IPS DF 6.9 (cell line): ENCODE measurements at regions not wholly inside any gene's neighbourhood (a gene's known extent, or its start where the extent isn't known, plus 50 kb on each side); places are given as distances from the start of the nearest gene placed in this dataset.

Experiments
- DNase-seq: peaks from one replicate; pipeline ENCODE4 v3.0.0-alpha.2; 2013; ENCODE audit warnings: low read depth, low spot score
- H3K27ac ChIP-seq: one replicate; pipeline ENCODE4 v1.5.1; 2013; ENCODE audit warnings: low read length, control low read depth
- H3K27me3 ChIP-seq: 2 replicates; pipeline ENCODE4 v1.6.1; 2013; ENCODE audit warnings: mild to moderate bottlenecking, low read length; ENCODE audit not compliant: control insufficient read depth, insufficient read depth
- H3K36me3 ChIP-seq: 2 replicates; pipeline ENCODE4 v1.6.1; 2013; ENCODE audit warnings: low read length; ENCODE audit not compliant: control insufficient read depth, insufficient read depth
- H3K4me1 ChIP-seq: 2 replicates; pipeline ENCODE4 v1.6.1; 2013; ENCODE audit warnings: low read length; ENCODE audit not compliant: control insufficient read depth, insufficient read depth
- H3K4me3 ChIP-seq: 2 replicates; pipeline ENCODE4 v1.5.1; 2013; ENCODE audit warnings: mild to moderate bottlenecking, low read length
- H3K9me3 ChIP-seq: 2 replicates; pipeline ENCODE4 v1.6.1; 2013; ENCODE audit warnings: low read length, inconsistent platforms; ENCODE audit not compliant: control insufficient read depth, insufficient read depth
- WGBS: extraction: QIAGEN DNeasy Blood & Tissue Kit; methylation state at CpG from one replicate; pipeline ENCODE4 v1.1.7; 2013; ENCODE audit warnings: mixed read lengths, missing lambda C conversion rate; ENCODE audit not compliant: insufficient read length, insufficient coverage; 5-methylcytosine and 5-hydroxymethylcytosine counted together

DNA sequence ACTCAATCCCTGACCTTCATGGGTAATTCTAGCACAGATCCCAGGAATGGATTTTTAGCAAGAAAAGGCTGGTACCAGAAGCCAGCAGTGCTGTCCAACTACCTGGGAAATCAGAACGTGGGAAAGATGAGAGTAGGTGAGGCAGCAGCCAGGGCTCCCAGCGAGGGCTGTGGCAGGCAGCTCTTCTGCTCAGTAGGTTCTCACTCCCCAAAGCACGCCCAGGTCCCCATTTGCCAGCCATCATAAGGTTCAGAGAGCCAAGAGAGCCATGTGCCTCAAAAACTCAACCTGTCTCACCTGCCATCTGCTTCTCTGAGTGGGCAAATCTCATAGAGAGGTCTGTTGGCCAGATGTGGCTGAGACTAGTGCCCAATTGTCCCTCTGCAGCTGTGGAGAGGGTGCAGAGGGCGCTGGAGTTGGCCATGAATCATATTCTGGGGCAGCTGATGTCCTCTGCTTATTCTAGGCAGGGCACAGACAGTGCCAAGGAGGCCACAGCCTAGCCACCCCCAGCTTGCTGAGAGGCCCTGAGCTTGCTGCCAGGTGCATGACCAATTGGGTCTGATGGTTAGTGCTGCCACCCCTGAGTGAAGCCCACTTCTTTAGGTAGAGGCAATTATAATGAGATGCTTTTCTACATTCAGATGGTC lies 81.7 kb upstream of the GATB start:
- H3K27ac ChIP-seq = no peak overlapping the region
- DNase-seq = no peak
- no peaks in the 10 kb centered on the region for H3K27me3 ChIP-seq
- H3K4me1 ChIP-seq = no peaks in the 10 kb centered on the region
- H3K36me3 ChIP-seq = no peaks in the 10 kb centered on the region; the same call in 1 of the 2 replicates
- H3K4me3 ChIP-seq = no peak overlapping the region
- H3K9me3 ChIP-seq = no peaks in the 10 kb centered on the region
- WGBS = no CpG with 5 or more reads among the region's 4 CpGs

DNA sequence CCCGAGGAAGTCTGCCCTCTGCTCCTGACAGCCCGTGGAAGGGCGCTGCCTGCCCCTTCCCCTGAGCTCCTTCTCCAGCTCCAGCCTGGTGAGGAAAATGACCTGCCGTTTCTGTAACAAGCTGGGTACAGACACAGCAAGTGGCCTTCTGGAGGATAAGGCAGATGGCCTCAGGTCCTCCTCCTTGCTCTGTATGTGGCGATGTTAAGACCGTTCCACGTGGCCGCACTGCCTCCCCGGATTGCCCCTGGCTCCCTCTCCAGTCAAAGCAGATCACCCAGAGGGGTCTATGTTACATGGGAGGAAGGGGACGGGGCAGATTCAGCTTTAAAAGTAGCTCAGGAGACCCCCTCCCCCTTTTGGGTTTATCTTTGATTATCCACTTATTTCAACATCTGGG lies 80.3 kb upstream of the GATB start:
- H3K27me3 ChIP-seq = no peaks in the 10 kb centered on the region
- no peaks in the 10 kb centered on the region for H3K4me1 ChIP-seq
- DNase-seq = no peak
- H3K27ac ChIP-seq = no peak overlapping the region
- H3K9me3 ChIP-seq = no peaks in the 10 kb centered on the region
- no CpG with 5 or more reads among the region's 10 CpGs for WGBS
- H3K4me3 ChIP-seq = no peak overlapping the region
- H3K36me3 ChIP-seq = no peaks in the 10 kb centered on the region; the same call in 1 of the 2 replicates

DNA sequence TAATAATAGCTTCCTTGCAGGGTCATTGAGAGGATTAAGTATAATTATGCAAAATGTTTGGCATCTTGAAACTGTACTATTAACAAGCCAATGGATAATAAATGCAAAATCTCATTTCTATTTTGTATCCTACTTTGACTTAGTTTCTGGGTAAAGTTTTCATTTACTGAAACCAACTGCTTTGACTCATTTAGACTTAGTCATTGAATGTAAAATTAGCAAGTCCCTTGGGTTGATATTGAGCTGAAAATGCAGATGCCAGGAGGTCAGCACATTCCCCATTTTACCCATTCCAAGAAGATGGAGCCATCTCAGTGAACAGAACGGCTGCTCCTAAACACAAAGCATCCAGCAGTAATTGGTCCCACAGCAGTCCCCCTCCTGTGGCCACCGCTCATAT lies 74.7 kb upstream of the GATB start:
- no CpG with 5 or more reads among the region's 2 CpGs for WGBS
- no peaks in the 10 kb centered on the region for H3K9me3 ChIP-seq
- no peaks in the 10 kb centered on the region for H3K36me3 ChIP-seq
- DNase-seq = no peak
- H3K27me3 ChIP-seq = no peaks in the 10 kb centered on the region
- no peaks in the 10 kb centered on the region for H3K4me1 ChIP-seq
- no peak overlapping the region for H3K4me3 ChIP-seq
- H3K27ac ChIP-seq = no peak overlapping the region

DNA sequence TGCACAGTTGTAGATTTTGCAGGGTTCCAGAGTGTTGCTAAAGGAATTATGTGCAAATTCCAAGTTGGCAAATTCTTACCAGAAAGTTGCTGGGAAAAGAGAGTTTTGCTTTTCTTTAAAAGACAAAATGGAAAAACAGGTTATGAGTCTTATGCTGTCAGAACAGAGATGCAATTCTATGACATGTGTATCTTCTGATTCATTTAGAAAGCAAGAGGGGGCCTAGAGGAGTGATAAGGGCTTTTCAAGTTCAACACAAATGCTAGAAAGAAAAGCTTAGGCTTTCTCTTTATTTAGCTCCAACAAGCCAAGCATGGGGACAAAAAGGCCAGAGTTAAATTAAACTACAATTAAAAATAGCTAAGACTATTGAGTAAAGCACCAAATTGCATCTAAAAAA lies 72.4 kb upstream of the GATB start:
- Histone ChIP-seq H3K4me3 (no peak overlapping the region), H3K36me3 (no peaks in the 10 kb centered on the region), H3K9me3 (no peaks in the 10 kb centered on the region), H3K27me3 (no peaks in the 10 kb centered on the region), H3K4me1 (no peaks in the 10 kb centered on the region), H3K27ac (no peak overlapping the region)
- no peak for DNase-seq

DNA sequence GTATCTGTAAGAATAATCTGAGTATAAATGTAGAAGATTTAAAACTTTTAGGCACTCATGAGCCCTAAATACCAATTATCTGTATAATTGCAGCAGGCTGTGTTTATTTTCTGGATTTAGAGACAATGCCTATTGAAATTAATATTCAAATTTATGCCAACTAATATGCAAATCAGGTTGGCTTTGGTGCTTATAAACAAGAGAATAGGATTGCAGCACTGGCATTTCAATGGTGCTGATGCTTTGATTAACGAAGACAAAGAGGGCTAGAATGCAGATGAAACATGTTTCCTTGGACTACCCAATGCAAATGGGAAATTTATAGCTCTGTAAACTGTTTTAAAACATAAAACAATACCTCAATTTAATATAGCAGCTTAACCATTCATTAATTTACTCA lies 70.7 kb upstream of the GATB start:
- Histone ChIP-seq H3K36me3 (no peaks in the 10 kb centered on the region), H3K4me1 (no peaks in the 10 kb centered on the region), H3K27ac (no peak overlapping the region), H3K27me3 (no peaks in the 10 kb centered on the region), H3K9me3 (no peaks in the 10 kb centered on the region), H3K4me3 (no peak overlapping the region)
- DNase-seq = no peak
- no CpG with 5 or more reads among the region's 1 CpG for WGBS

DNA sequence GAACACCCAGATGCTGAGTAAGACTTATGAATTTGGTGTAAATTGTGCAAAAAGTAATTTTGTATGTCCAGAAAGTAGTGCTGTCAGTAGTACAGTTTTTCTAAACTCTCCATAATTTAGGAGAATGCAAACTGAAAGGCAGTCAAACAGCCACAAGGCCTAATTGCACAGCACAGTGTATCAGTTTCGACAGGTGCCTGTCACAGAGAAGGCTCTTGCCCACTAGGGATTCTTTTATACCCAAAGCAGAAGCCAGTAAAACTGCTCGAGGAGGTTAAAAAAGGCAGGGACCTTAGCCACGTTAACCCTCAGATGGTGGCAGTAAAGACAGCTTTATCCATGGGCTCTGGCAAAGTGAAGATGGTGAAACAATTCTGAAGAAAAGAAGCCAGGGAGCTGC lies 69.4 kb upstream of the GATB start:
- H3K36me3 ChIP-seq = no peaks in the 10 kb centered on the region
- H3K27ac ChIP-seq = no peak overlapping the region
- no peak overlapping the region for H3K4me3 ChIP-seq
- H3K4me1 ChIP-seq = no peaks in the 10 kb centered on the region
- no peak for DNase-seq
- WGBS = no CpG with 5 or more reads among the region's 3 CpGs
- H3K27me3 ChIP-seq = no peaks in the 10 kb centered on the region
- H3K9me3 ChIP-seq = no peaks in the 10 kb centered on the region

DNA sequence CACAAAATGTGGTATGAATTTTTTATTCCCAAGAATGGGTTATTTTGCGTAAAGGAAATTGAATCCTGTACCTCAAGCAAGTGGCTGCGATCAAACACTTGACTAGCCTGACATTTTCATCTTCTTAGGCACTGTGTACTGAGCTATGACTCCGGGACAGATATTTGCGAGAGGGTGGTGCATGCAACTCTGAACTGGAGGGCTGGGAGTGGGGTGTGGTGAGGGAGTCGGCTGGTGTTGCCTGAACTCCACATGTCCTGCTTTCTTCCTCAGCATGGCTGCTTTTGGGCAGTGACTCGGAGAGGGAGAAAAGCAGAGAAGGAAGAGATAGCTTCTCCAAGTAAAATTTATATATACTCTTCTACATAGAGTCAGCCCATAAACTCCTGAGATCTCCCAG lies 68.5 kb upstream of the GATB start:
- Histone ChIP-seq H3K9me3 (no peaks in the 10 kb centered on the region), H3K4me1 (no peaks in the 10 kb centered on the region), H3K36me3 (no peaks in the 10 kb centered on the region), H3K27me3 (no peaks in the 10 kb centered on the region), H3K27ac (no peak overlapping the region), H3K4me3 (no peak overlapping the region)
- DNase-seq = no peak
- no CpG with 5 or more reads among the region's 6 CpGs for WGBS

DNA sequence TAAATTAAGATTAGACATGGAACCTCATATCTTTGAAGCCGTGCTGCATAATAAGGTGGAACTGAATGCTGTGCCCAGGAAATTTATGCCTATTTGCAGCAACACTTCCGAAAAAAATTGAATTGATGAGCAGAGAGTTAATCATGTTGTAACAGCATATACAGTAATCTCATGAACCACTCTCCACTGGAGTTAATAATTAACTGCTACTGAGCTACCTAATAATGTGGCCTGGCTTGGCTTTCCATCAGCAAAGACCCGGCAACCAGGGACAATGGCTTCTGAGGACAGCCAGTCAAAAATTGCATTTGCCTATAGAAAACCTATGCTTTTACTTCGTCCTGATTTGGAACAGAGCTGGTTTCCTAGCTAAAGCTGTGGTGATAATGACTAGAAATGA lies 63.8 kb upstream of the GATB start:
- no CpG with 5 or more reads among the region's 4 CpGs for WGBS
- H3K9me3 ChIP-seq = no peaks in the 10 kb centered on the region
- H3K4me1 ChIP-seq = no peaks in the 10 kb centered on the region
- no peaks in the 10 kb centered on the region for H3K27me3 ChIP-seq
- H3K27ac ChIP-seq = no peak overlapping the region
- H3K4me3 ChIP-seq = no peak overlapping the region
- no peaks in the 10 kb centered on the region for H3K36me3 ChIP-seq
- DNase-seq = no peak

DNA sequence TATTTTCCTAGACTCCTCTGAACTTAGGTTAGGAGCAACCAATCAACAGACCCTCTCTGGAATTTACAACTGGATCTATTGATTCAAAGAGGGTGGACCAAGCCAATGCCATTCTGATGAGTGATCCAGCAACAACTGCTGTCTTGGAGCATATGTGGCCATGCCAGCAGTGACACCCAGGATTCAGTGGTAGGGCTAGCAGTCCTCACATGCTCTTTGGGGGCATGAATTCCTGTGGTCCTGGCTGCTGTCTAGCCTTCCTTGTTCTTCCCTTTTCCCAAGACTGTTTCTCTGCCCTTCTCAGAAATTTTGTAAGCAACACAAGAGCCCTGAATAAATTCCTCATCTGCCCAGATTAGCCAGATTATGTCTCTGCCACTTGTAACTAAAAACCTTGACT lies 61.5 kb upstream of the GATB start:
- Histone ChIP-seq H3K27ac (no peak overlapping the region), H3K9me3 (peaks cover 2% of the 10 kb centered on the region; the same call in 1 of the 2 replicates), H3K4me3 (no peak overlapping the region), H3K36me3 (peaks cover 2% of the 10 kb centered on the region; the same call in 1 of the 2 replicates), H3K27me3 (no peaks in the 10 kb centered on the region), H3K4me1 (no peaks in the 10 kb centered on the region)
- no peak for DNase-seq

DNA sequence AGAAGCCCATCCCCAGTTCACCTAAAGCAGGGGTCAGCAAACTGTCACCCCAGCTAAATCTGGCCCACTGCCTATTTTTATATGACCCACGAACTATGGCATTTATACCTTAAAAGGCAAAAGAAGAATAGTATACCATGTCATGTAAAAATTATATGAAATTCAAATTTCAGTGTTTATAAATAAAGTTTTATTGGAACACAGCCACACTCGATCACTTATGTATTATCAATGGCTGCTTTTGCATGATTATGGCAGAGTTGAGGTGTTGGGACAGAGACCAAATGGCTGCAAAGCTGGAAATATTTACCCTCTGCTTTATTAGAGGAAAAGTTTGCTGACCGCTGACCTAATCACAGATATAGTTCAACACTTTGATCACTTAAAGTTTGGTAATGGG lies 59.2 kb upstream of the GATB start:
- H3K27ac ChIP-seq = no peak overlapping the region
- WGBS = no CpG with 5 or more reads among the region's 3 CpGs
- H3K36me3 ChIP-seq = peaks cover 2% of the 10 kb centered on the region; the same call in 1 of the 2 replicates
- no peaks in the 10 kb centered on the region for H3K27me3 ChIP-seq
- no peak overlapping the region for H3K4me3 ChIP-seq
- H3K9me3 ChIP-seq = peaks cover 2% of the 10 kb centered on the region; the same call in 1 of the 2 replicates
- no peaks in the 10 kb centered on the region for H3K4me1 ChIP-seq
- DNase-seq = no peak

DNA sequence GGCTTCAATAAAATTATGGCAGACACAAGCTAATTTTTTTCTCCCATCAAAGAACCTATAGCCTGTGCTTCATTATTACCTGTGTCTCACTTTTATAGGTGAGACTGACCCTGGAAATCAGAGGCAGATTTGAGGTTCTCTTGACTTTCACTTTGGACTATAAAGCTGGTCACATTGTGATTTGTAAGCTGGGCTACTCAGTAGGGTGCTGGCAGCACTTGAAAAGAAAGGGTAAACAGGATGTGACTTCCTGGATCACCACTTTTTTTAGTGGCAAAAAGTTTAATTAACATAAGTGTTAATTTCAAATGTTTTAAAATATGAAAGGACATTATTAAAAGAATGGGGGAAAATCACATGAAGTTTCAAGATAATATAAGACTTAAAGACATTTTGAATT lies 50.6 kb upstream of the GATB start:
- no peaks in the 10 kb centered on the region; the same call in 1 of the 2 replicates for H3K27me3 ChIP-seq
- H3K4me1 ChIP-seq = 0 out of 2 replicates have a peak, but pooled peaks cover 2% of the 10 kb centered on the region
- H3K9me3 ChIP-seq = no peaks in the 10 kb centered on the region
- peak; percentile 43 for DNase-seq
- no peak overlapping the region for H3K27ac ChIP-seq
- no peak overlapping the region for H3K4me3 ChIP-seq
- H3K36me3 ChIP-seq = no peaks in the 10 kb centered on the region
